ENCODE measurements at regions not wholly inside any gene's neighbourhood (a gene's known extent, or its start where the extent isn't known, plus 50 kb on each side); places are given as distances from the start of the nearest gene placed in this dataset.

- no peak for ATAC-seq
- TF ChIP-seq TCF4 (CRISPR knock-in tag; IDR thresholded peaks at IDR 0.05; ENCODE audit: borderline replicate concordance) = no peak
- TF ChIP-seq ZNF70 (CRISPR knock-in tag; IDR thresholded peaks at IDR 0.05) = no peak
- no peak for TF ChIP-seq CSRNP3 (CRISPR knock-in tag; IDR thresholded peaks at IDR 0.05)
- TF ChIP-seq TOX (CRISPR knock-in tag; IDR thresholded peaks at IDR 0.05; ENCODE audit: borderline replicate concordance) = no peak
Observed at GRCh38 chr1:238530209-238530851, 639.6 kb upstream of the ZP4 start.

GRCh38 chr1:238517711-238518110 is 627.0 kb upstream of the ZP4 start:
- ATAC-seq = no peak
- no peak for TF ChIP-seq ZNF8 (CRISPR knock-in tag; IDR thresholded peaks at IDR 0.05)
- TF ChIP-seq PATZ1 (CRISPR knock-in tag; IDR thresholded peaks at IDR 0.05; ENCODE audit: borderline replicate concordance) = no peak
- TF ChIP-seq ESRRG (CRISPR knock-in tag; IDR thresholded peaks at IDR 0.05) = no peak
- no peak for TF ChIP-seq SNAI2 (CRISPR knock-in tag; IDR thresholded peaks at IDR 0.05)
- no peak for TF ChIP-seq ZFP30 (CRISPR knock-in tag; IDR thresholded peaks at IDR 0.05)
- no peak for TF ChIP-seq GLIS3 (CRISPR knock-in tag; IDR thresholded peaks at IDR 0.05)
- TF ChIP-seq POU6F1 (CRISPR knock-in tag; IDR thresholded peaks at IDR 0.05; ENCODE audit: borderline replicate concordance, low read depth) = no peak
- no peak for TF ChIP-seq PPARA (CRISPR knock-in tag; IDR thresholded peaks at IDR 0.05; ENCODE audit: borderline replicate concordance)
- TF ChIP-seq TOX (CRISPR knock-in tag; IDR thresholded peaks at IDR 0.05; ENCODE audit: borderline replicate concordance) = no peak
- TF ChIP-seq ZNF70 (CRISPR knock-in tag; IDR thresholded peaks at IDR 0.05) = no peak

- ATAC-seq = peak; percentile 38; the same call in 1 of the 3 replicates
- TF ChIP-seq ESRRG (CRISPR knock-in tag; IDR thresholded peaks at IDR 0.05) = no peak
- TF ChIP-seq OSR1 (CRISPR knock-in tag; IDR thresholded peaks at IDR 0.05) = no peak
- TF ChIP-seq BACH2 (CRISPR knock-in tag; IDR thresholded peaks at IDR 0.05; ENCODE audit: borderline replicate concordance) = no peak
- no peak for TF ChIP-seq ISL1 (CRISPR knock-in tag; IDR thresholded peaks at IDR 0.05)
- no peak for TF ChIP-seq ZC3H10 (CRISPR knock-in tag; IDR thresholded peaks at IDR 0.05)
- no peak for TF ChIP-seq TOX (CRISPR knock-in tag; IDR thresholded peaks at IDR 0.05; ENCODE audit: borderline replicate concordance)
- TF ChIP-seq SNAI2 (CRISPR knock-in tag; IDR thresholded peaks at IDR 0.05) = no peak
- no peak for TF ChIP-seq ZNF70 (CRISPR knock-in tag; IDR thresholded peaks at IDR 0.05)
- no peak for TF ChIP-seq PPARA (CRISPR knock-in tag; IDR thresholded peaks at IDR 0.05; ENCODE audit: borderline replicate concordance)
- TF ChIP-seq ZNF565 (CRISPR knock-in tag; conservative IDR thresholded peaks at IDR 0.05; ENCODE audit: low read depth) = no peak
- no peak for TF ChIP-seq RARB (CRISPR knock-in tag; IDR thresholded peaks at IDR 0.05)
- TF ChIP-seq ZNF8 (CRISPR knock-in tag; IDR thresholded peaks at IDR 0.05) = no peak
- TF ChIP-seq ARNTL (CRISPR knock-in tag; IDR thresholded peaks at IDR 0.05; ENCODE audit: borderline replicate concordance, low read depth) = no peak
- no peak for TF ChIP-seq POU6F1 (CRISPR knock-in tag; IDR thresholded peaks at IDR 0.05; ENCODE audit: borderline replicate concordance, low read depth)
- TF ChIP-seq CSRNP3 (CRISPR knock-in tag; IDR thresholded peaks at IDR 0.05) = no peak
- TF ChIP-seq TCF4 (CRISPR knock-in tag; IDR thresholded peaks at IDR 0.05; ENCODE audit: borderline replicate concordance) = no peak
- TF ChIP-seq GLIS3 (CRISPR knock-in tag; IDR thresholded peaks at IDR 0.05) = no peak
Observed at GRCh38 chr1:238501290-238501689, 610.6 kb upstream of the ZP4 start.

All from SK-N-SH treated with all-trans-retinoic acid at 6 μM for 48 hours (cell line).